ENCODE measurements at regions not wholly inside any gene's neighbourhood (a gene's known extent, or its start where the extent isn't known, plus 50 kb on each side); places are given as distances from the start of the nearest gene placed in this dataset.

GRCh38 chr12:46914336-46914735 is 88.5 kb upstream of the SLC38A4 start:
- no peak for DNase-seq

- DNase-seq = no peak
Measured at GRCh38 chr12:46915082-46915481, 89.3 kb upstream of the SLC38A4 start.

GRCh38 chr12:46915836-46916235 is 90.0 kb upstream of the SLC38A4 start:
- DNase-seq = no peak

GRCh38 chr12:46916796-46917419 is 91.1 kb upstream of the SLC38A4 start:
- DNase-seq = no peak

- DNase-seq = no peak
Measured at GRCh38 chr12:46917821-46918220, 92.0 kb upstream of the SLC38A4 start.

GRCh38 chr12:46918631-46919030 is 92.8 kb upstream of the SLC38A4 start:
- DNase-seq = no peak

GRCh38 chr12:46919666-46920400 is 94.0 kb upstream of the SLC38A4 start:
- no peak for DNase-seq

GRCh38 chr12:46920499-46920898 is 94.7 kb upstream of the SLC38A4 start:
- DNase-seq = no peak

- DNase-seq = no peak
Measured at GRCh38 chr12:46921048-46921763, 95.4 kb upstream of the SLC38A4 start.

GRCh38 chr12:46921764-46922133 is 96.0 kb upstream of the SLC38A4 start:
- DNase-seq = no peak

GRCh38 chr12:46926526-46926925 is 100.7 kb upstream of the SLC38A4 start:
- DNase-seq = no peak

- no peak for DNase-seq
Measured at GRCh38 chr12:46930101-46930500, 104.3 kb upstream of the SLC38A4 start.

GRCh38 chr12:46933947-46934346 is 108.2 kb upstream of the SLC38A4 start:
- no peak for DNase-seq

- DNase-seq = no peak
Measured at GRCh38 chr12:46934374-46935111, 108.7 kb upstream of the SLC38A4 start.

GRCh38 chr12:46935271-46935847 is 109.6 kb upstream of the SLC38A4 start:
- no peak for DNase-seq

- no peak for DNase-seq
Measured at GRCh38 chr12:46936042-46936441, 110.2 kb upstream of the SLC38A4 start.

GRCh38 chr12:46938071-46938678 is 112.4 kb upstream of the SLC38A4 start:
- no peak for DNase-seq

- no peak for DNase-seq
Measured at GRCh38 chr12:46941981-46942380, 116.2 kb upstream of the SLC38A4 start.

- DNase-seq = no peak
Measured at GRCh38 chr12:46942579-46942978, 116.8 kb upstream of the SLC38A4 start.

- no peak for DNase-seq
Measured at GRCh38 chr12:46944088-46944487, 118.3 kb upstream of the SLC38A4 start.

GRCh38 chr12:46944771-46945170 is 119.0 kb upstream of the SLC38A4 start:
- DNase-seq = no peak

GRCh38 chr12:46945591-46945990 is 119.8 kb upstream of the SLC38A4 start:
- DNase-seq = no peak

- DNase-seq = no peak
Measured at GRCh38 chr12:46946137-46946536, 120.3 kb upstream of the SLC38A4 start.

Data from effector CD4-positive, alpha-beta T cell (primary cell).